Osteocyte (in vitro differentiated cells): ENCODE measurements at regions not wholly inside any gene's neighbourhood (a gene's known extent, or its start where the extent isn't known, plus 50 kb on each side); places are given as distances from the start of the nearest gene placed in this dataset.
A peak's percentile ranks its signal among the peaks of the same experiment; 100 is the strongest.
"Not testable (repeated sequence)": the region's sequence is repeated elsewhere in the genome, so short reads cannot be mapped to it uniquely, and the experiment has no call there.

Experiments
- DNase-seq: peaks from one replicate; pipeline ENCODE4 v3.0.0; 2021; ENCODE audit warnings: mixed read lengths; ENCODE audit not compliant: unreplicated experiment; ENCODE audit errors: extremely low spot score
- H3K27ac Mint-ChIP-seq: one replicate; pipeline ENCODE4 v1.8.0; 2021; ENCODE audit warnings: mild to moderate bottlenecking, mixed read lengths; ENCODE audit not compliant: unreplicated experiment
- H3K27me3 Mint-ChIP-seq: one replicate; pipeline ENCODE4 v1.8.0; 2021; ENCODE audit warnings: mixed read lengths; ENCODE audit not compliant: unreplicated experiment
- H3K36me3 Mint-ChIP-seq: one replicate; pipeline ENCODE4 v1.8.0; 2021; ENCODE audit warnings: mixed read lengths; ENCODE audit not compliant: unreplicated experiment
- H3K4me1 Mint-ChIP-seq: one replicate; pipeline ENCODE4 v1.8.0; 2021; ENCODE audit warnings: mixed read lengths; ENCODE audit not compliant: unreplicated experiment
- H3K4me3 Mint-ChIP-seq: one replicate; pipeline ENCODE4 v1.8.0; 2021; ENCODE audit warnings: mild to moderate bottlenecking, moderate library complexity, mixed read lengths; ENCODE audit not compliant: unreplicated experiment
- H3K9me3 Mint-ChIP-seq: one replicate; pipeline ENCODE4 v1.8.0; 2021; ENCODE audit warnings: mixed read lengths; ENCODE audit not compliant: unreplicated experiment
- CTCF ChIP-seq: fragments of 200-600 bp; sonication (generic); IDR thresholded peaks from 2 replicates; pipeline ENCODE4 v1.5.0; 2021; ENCODE audit warnings: antibody characterized with exemption, mild to moderate bottlenecking, moderate library complexity

DNA sequence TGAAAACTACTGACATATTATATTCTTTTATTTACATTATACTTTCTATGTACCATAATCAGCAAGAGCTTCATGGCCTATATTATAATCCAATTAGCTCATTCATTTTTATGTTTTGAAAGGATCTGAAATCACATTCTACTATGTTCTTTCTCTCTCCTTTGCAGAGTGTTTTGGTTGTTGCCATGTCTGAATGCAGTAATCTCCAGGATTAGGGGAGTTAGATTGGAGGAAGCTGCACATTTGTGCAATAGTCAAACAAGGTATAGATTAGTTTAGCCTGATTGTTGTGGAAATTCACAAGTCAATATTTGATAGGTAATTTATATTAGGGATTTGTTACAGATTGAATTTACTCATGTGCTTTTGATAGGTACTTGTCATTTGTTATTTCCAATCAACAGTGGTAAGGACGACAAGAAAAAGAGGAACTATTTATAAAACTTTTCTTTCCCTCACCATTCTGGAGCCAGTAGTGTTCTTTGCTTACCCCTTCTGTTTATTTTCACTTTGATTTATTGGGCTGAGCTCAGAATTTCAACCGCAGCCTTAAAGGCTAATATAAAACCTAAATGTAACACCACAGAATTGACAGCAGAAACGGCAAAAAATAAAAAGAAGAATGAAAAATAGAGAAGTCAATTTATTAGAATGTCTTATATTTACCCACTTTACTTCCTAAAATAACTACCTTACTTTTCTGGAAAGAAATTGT lies 597.0 kb downstream of the CHSY3 start:
- no peaks in the 10 kb centered on the region for H3K4me1 Mint-ChIP-seq
- H3K27ac Mint-ChIP-seq = no peak overlapping the region
- H3K4me3 Mint-ChIP-seq = no peak overlapping the region
- no peak for TF ChIP-seq CTCF
- no peak for DNase-seq
- H3K36me3 Mint-ChIP-seq = peaks cover 2% of the 10 kb centered on the region
- peaks cover 17% of the 10 kb centered on the region for H3K9me3 Mint-ChIP-seq
- H3K27me3 Mint-ChIP-seq = no peaks in the 10 kb centered on the region

DNA sequence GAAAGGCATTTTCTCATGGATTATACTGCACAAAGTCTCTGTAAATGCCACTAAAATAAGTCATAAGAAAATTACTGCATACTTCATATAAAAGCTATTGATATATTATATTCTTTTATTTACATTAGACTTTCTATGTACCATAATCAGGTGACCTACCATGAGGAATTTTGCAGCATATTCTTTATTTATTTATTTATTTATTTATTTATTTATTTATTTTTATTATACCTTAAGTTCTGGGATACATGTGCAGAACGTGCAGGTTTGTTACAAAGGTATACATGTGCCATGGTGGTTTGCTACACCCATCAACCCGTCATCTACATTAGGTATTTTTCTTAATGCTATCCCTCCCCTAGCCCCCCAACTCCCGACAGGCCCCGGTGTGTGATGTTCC lies 596.2 kb downstream of the CHSY3 start:
- not testable (repeated sequence) for H3K4me3 Mint-ChIP-seq, H3K36me3 Mint-ChIP-seq, H3K27ac Mint-ChIP-seq, H3K4me1 Mint-ChIP-seq, DNase-seq, H3K27me3 Mint-ChIP-seq
- H3K9me3 Mint-ChIP-seq = peaks cover 18% of the 10 kb centered on the region

- no peak for DNase-seq
- TF ChIP-seq CTCF = no peak
- peaks cover 2% of the 10 kb centered on the region for H3K4me1 Mint-ChIP-seq
- no peaks in the 10 kb centered on the region for H3K27me3 Mint-ChIP-seq
- peak overlapping the region; percentile 52 for H3K27ac Mint-ChIP-seq
- no peak overlapping the region for H3K4me3 Mint-ChIP-seq
- peaks cover 16% of the 10 kb centered on the region for H3K36me3 Mint-ChIP-seq
- H3K9me3 Mint-ChIP-seq = peaks cover 39% of the 10 kb centered on the region
Measured at GRCh38 chr5:130496215-130496614, 592.0 kb downstream of the CHSY3 start.

DNA sequence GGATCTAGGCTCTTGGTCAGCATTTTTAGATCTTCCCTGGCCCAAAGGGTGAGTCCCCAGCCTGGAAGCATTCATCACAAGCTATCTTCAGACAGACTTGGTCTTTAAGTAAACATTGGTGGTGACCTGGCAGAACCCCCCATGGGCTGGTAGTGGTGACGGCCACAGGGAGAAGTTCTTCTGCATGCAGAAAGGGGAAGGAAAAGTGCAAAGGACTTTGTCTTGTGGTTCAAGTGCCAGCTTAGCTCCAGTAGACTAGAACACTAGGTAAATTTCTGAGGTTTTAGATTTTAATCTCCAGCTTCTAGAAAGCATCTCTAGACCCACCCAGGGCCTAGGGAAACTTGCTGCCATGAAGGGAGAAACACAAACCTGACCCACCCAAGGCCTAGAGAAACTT lies 584.0 kb downstream of the CHSY3 start:
- no peak overlapping the region for H3K4me3 Mint-ChIP-seq
- peaks cover 1% of the 10 kb centered on the region for H3K36me3 Mint-ChIP-seq
- H3K9me3 Mint-ChIP-seq = peaks cover 2% of the 10 kb centered on the region
- H3K27ac Mint-ChIP-seq = no peak overlapping the region
- H3K4me1 Mint-ChIP-seq = no peaks in the 10 kb centered on the region
- no peak for DNase-seq
- TF ChIP-seq CTCF = no peak
- no peaks in the 10 kb centered on the region for H3K27me3 Mint-ChIP-seq

GRCh38 chr5:130479045-130479804 lies 575.0 kb downstream of the CHSY3 start:
- Mint-ChIP-seq H3K4me3 (no peak overlapping the region), H3K36me3 (peaks cover 11% of the 10 kb centered on the region), H3K4me1 (no peaks in the 10 kb centered on the region), H3K27ac (no peak overlapping the region), H3K27me3 (no peaks in the 10 kb centered on the region), H3K9me3 (peaks cover 23% of the 10 kb centered on the region)
- no peak for DNase-seq
- TF ChIP-seq CTCF = no peak
